NT2/D1 (cell line): ENCODE measurements at regions not wholly inside any gene's neighbourhood (a gene's known extent, or its start where the extent isn't known, plus 50 kb on each side); places are given as distances from the start of the nearest gene placed in this dataset.

Experiments
- SUZ12 ChIP-seq: IDR thresholded peaks from 2 replicates; pipeline ENCODE4 v1.6.1; 2011; ENCODE audit not compliant: insufficient read length, insufficient read depth; ENCODE audit errors: extremely low read depth
- ZNF274 ChIP-seq: IDR thresholded peaks from 2 replicates; pipeline ENCODE4 v1.6.1; 2011; ENCODE audit warnings: mild to moderate bottlenecking, low read depth, low read length

GRCh38 chr2:175806125-175806490, 196.0 kb downstream of the LNPK start:
- TF ChIP-seq SUZ12 (no peak), ZNF274 (no peak)
